ENCODE measurements at regions not wholly inside any gene's neighbourhood (a gene's known extent, or its start where the extent isn't known, plus 50 kb on each side); places are given as distances from the start of the nearest gene placed in this dataset.

DNA sequence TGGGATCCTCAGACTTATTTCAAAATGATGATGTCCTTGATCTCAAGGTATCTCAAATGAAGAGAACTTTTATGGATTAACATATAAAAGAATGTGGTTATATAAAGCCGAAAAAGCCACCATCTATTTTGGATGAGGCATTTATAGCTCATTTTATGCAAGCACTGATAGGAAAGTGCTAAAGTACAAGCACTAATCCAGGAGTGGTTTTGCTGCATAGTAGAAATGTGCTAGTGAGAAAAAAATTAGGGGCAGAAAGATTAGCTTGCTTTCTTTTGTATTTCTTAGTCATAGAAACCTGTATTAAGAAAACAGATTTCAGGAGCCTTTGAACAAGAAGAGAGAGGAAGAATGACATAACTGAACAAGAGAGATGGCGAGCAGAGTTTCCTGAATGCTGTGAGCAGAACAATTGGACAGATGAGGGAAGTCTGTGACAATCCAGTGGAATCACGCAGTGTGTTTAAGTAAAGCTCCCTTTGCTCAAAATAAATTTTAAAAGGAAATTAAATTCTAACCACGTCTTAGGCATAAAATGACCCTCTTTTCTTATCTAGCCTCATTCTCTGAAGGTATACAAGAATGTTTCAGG lies 238.2 kb upstream of the NOVA1 start:
- no peaks in the 10 kb centered on the region for H3K79me2 ChIP-seq (ENCODE audit: control insufficient read depth, low read length)
- H4K20me1 ChIP-seq (ENCODE audit: control insufficient read depth, insufficient read depth, low read depth, low read length), result no peaks in the 10 kb centered on the region
- no peak overlapping the region for H3K27ac ChIP-seq (ENCODE audit: low read depth, low read length)
- H3K9me3 ChIP-seq (ENCODE audit: control insufficient read depth, insufficient read depth, low read length), result no peaks in the 10 kb centered on the region
- H3F3A ChIP-seq (ENCODE audit: control insufficient read depth, insufficient read depth), result no peaks in the 10 kb centered on the region
- H3K27me3 ChIP-seq (ENCODE audit: control insufficient read depth, low read length), result no peaks in the 10 kb centered on the region
- H3K4me3 ChIP-seq (ENCODE audit: low read length), result no peak overlapping the region
- no peak overlapping the region for H3K4me2 ChIP-seq (ENCODE audit: low read length)
- no peak for TF ChIP-seq EZH2phosphoT487 (IDR thresholded peaks at IDR 0.05; ENCODE audit: borderline replicate concordance, low read length)
- TF ChIP-seq, protein P1, sequence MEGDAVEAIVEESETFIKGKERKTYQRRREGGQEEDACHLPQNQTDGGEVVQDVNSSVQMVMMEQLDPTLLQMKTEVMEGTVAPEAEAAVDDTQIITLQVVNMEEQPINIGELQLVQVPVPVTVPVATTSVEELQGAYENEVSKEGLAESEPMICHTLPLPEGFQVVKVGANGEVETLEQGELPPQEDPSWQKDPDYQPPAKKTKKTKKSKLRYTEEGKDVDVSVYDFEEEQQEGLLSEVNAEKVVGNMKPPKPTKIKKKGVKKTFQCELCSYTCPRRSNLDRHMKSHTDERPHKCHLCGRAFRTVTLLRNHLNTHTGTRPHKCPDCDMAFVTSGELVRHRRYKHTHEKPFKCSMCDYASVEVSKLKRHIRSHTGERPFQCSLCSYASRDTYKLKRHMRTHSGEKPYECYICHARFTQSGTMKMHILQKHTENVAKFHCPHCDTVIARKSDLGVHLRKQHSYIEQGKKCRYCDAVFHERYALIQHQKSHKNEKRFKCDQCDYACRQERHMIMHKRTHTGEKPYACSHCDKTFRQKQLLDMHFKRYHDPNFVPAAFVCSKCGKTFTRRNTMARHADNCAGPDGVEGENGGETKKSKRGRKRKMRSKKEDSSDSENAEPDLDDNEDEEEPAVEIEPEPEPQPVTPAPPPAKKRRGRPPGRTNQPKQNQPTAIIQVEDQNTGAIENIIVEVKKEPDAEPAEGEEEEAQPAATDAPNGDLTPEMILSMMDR (IDR thresholded peaks at IDR 0.05; ENCODE audit: low read depth, low read length, poor library complexity, severe bottlenecking), result no peak
- no peaks in the 10 kb centered on the region for H3K36me3 ChIP-seq (ENCODE audit: control insufficient read depth, low read length)
- H3K4me1 ChIP-seq (ENCODE audit: control insufficient read depth, low read length), result no peaks in the 10 kb centered on the region
- no peaks in the 10 kb centered on the region for H3K9me2 ChIP-seq (replicated peaks; ENCODE audit: control insufficient read depth, low read length)

DNA sequence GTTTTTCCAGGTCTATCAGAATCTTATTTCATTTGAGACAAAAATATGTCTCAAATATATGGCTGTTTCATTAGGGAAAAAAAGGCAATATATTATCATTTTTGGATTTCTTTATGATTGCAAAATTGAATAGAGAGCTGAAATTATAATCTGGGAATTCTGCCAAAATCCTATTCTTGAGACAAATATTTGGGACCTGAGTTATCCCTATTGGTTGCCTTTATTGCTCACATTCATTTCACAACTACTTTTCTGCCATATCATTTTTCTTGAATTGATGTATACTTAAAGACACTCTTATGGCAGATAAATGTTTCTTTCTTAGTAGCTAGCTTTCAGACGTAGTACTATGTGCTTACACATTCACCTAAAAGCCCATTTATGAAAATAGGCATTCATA lies 241.6 kb upstream of the NOVA1 start:
- H3K9me3 ChIP-seq (ENCODE audit: control insufficient read depth, insufficient read depth, low read length), result no peaks in the 10 kb centered on the region

DNA sequence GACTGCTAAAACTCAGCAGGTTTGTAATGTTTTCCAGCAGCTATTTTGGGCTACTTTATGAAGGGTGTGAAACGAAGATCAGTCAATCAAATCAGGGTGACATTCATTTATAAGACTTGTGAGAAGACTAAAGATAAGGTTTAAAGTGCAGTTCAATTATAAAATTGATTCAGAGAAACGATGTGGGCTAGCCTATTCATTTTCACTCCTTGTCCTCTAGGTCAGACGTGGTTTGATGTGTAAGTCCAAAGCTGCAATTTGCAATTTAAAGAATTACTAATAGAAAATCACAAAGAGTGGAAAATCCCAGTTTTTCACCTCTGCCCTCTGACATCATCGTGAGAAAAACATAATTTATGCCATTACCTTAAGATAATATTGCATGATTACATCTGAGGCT lies 243.5 kb upstream of the NOVA1 start:
- TF ChIP-seq, protein P1 (IDR thresholded peaks at IDR 0.05; ENCODE audit: low read depth, low read length, poor library complexity, severe bottlenecking), result no peak
- no peak for TF ChIP-seq EZH2phosphoT487 (IDR thresholded peaks at IDR 0.05; ENCODE audit: borderline replicate concordance, low read length)
- no peaks in the 10 kb centered on the region for H4K20me1 ChIP-seq (ENCODE audit: control insufficient read depth, insufficient read depth, low read depth, low read length)
- H3K4me2 ChIP-seq (ENCODE audit: low read length), result no peak overlapping the region
- no peaks in the 10 kb centered on the region for H3K79me2 ChIP-seq (ENCODE audit: control insufficient read depth, low read length)
- no peak overlapping the region for H3K27ac ChIP-seq (ENCODE audit: low read depth, low read length)
- no peaks in the 10 kb centered on the region for H3K36me3 ChIP-seq (ENCODE audit: control insufficient read depth, low read length)
- no peak overlapping the region for H3K4me3 ChIP-seq (ENCODE audit: low read length)
- no peaks in the 10 kb centered on the region for H3K9me2 ChIP-seq (replicated peaks; ENCODE audit: control insufficient read depth, low read length)
- H3F3A ChIP-seq (ENCODE audit: control insufficient read depth, insufficient read depth), result no peaks in the 10 kb centered on the region
- no peaks in the 10 kb centered on the region for H3K4me1 ChIP-seq (ENCODE audit: control insufficient read depth, low read length)
- no peaks in the 10 kb centered on the region for H3K27me3 ChIP-seq (ENCODE audit: control insufficient read depth, low read length)
- H3K9me3 ChIP-seq (ENCODE audit: control insufficient read depth, insufficient read depth, low read length), result no peaks in the 10 kb centered on the region

More for the DNA sequence above, 241.6 kb upstream of the NOVA1 start:
- Histone ChIP-seq H3K36me3 (ENCODE audit: control insufficient read depth, low read length) (no peaks in the 10 kb centered on the region), H3K9me2 (replicated peaks; ENCODE audit: control insufficient read depth, low read length) (no peaks in the 10 kb centered on the region), H3K79me2 (ENCODE audit: control insufficient read depth, low read length) (no peaks in the 10 kb centered on the region), H3F3A (ENCODE audit: control insufficient read depth, insufficient read depth) (no peaks in the 10 kb centered on the region), H3K4me2 (ENCODE audit: low read length) (no peak overlapping the region), H3K27me3 (ENCODE audit: control insufficient read depth, low read length) (no peaks in the 10 kb centered on the region), H3K4me1 (ENCODE audit: control insufficient read depth, low read length) (no peaks in the 10 kb centered on the region), H3K4me3 (ENCODE audit: low read length) (no peak overlapping the region), H3K27ac (ENCODE audit: low read depth, low read length) (no peak overlapping the region), H4K20me1 (ENCODE audit: control insufficient read depth, insufficient read depth, low read depth, low read length) (no peaks in the 10 kb centered on the region)
- TF ChIP-seq, protein P1 (IDR thresholded peaks at IDR 0.05; ENCODE audit: low read depth, low read length, poor library complexity, severe bottlenecking), result no peak
- no peak for TF ChIP-seq EZH2phosphoT487 (IDR thresholded peaks at IDR 0.05; ENCODE audit: borderline replicate concordance, low read length)

Measured in DOHH2 (cell line).